Calu3 (cell line): ENCODE measurements at regions not wholly inside any gene's neighbourhood (a gene's known extent, or its start where the extent isn't known, plus 50 kb on each side); places are given as distances from the start of the nearest gene placed in this dataset.
"Not testable (repeated sequence)": the region's sequence is repeated elsewhere in the genome, so short reads cannot be mapped to it uniquely, and the experiment has no call there.

Experiments
- BruUV-seq: library from RNA; stranded (reverse); fragments of 400-500 nt; replicated peaks from 2 replicates; lab custom pipeline; 2021; lab: Mats Ljungman, UMichigan
- CTCF ChIA-PET: fragments of 300-600 bp; sonication (Branson Sonifier 250); formaldehyde crosslinking; loops from one replicate; lab custom pipeline; 2022; ENCODE audit warnings: antibody characterized with exemption; lab: Charles Lee
- DNase-seq: peaks from one replicate; pipeline ENCODE4 v3.0.0; 2022
- H3K27ac Mint-ChIP-seq: one replicate; pipeline ENCODE4 v1.8.0; 2022; ENCODE audit warnings: mixed read lengths; ENCODE audit not compliant: unreplicated experiment
- H3K27me3 Mint-ChIP-seq: one replicate; pipeline ENCODE4 v1.8.0; 2022; ENCODE audit warnings: mixed read lengths; ENCODE audit not compliant: unreplicated experiment
- H3K36me3 Mint-ChIP-seq: one replicate; pipeline ENCODE4 v1.8.0; 2022; ENCODE audit warnings: mild to moderate bottlenecking, moderate library complexity, mixed read lengths; ENCODE audit not compliant: insufficient read depth, unreplicated experiment
- H3K4me1 Mint-ChIP-seq: one replicate; pipeline ENCODE4 v1.8.0; 2022; ENCODE audit warnings: mild to moderate bottlenecking, low read depth, mixed read lengths; ENCODE audit not compliant: unreplicated experiment
- H3K4me3 Mint-ChIP-seq: one replicate; pipeline ENCODE4 v1.8.0; 2022; ENCODE audit warnings: mild to moderate bottlenecking, low read depth, moderate library complexity, mixed read lengths; ENCODE audit not compliant: unreplicated experiment
- H3K9me3 Mint-ChIP-seq: one replicate; pipeline ENCODE4 v1.8.0; 2022; ENCODE audit warnings: low read depth, mixed read lengths; ENCODE audit not compliant: unreplicated experiment
- intact Hi-C: fragments of 100-400 bp; cut with micrococcal nuclease; formaldehyde crosslinking; loops from one replicate; pipeline ENCODE4 v1.10.0; 2022; ENCODE audit not compliant: unreplicated experiment
- TF ChIP-seq, protein P1 (sequence below): fragments of 200-600 bp; IDR thresholded peaks from one replicate; pipeline ENCODE4 v1.8.0; 2022; ENCODE audit warnings: antibody characterized with exemption; ENCODE audit not compliant: unreplicated experiment

GRCh38 chr7:83271212-83272099 is 108.8 kb upstream of the PCLO start:
- Mint-ChIP-seq H3K4me3 (no peak overlapping the region), H3K27me3 (no peaks in the 10 kb centered on the region), H3K9me3 (no peaks in the 10 kb centered on the region), H3K27ac (no peak overlapping the region), H3K4me1 (peaks cover 18% of the 10 kb centered on the region), H3K36me3 (no peaks in the 10 kb centered on the region)
- no peak for DNase-seq
- intact Hi-C loops: loop anchor here (1.0 to 2.0 kb wide), 2 partner anchors 461 to 531 kb away; no protein-coding TSS in a partner anchor
- TF ChIP-seq, protein P1, sequence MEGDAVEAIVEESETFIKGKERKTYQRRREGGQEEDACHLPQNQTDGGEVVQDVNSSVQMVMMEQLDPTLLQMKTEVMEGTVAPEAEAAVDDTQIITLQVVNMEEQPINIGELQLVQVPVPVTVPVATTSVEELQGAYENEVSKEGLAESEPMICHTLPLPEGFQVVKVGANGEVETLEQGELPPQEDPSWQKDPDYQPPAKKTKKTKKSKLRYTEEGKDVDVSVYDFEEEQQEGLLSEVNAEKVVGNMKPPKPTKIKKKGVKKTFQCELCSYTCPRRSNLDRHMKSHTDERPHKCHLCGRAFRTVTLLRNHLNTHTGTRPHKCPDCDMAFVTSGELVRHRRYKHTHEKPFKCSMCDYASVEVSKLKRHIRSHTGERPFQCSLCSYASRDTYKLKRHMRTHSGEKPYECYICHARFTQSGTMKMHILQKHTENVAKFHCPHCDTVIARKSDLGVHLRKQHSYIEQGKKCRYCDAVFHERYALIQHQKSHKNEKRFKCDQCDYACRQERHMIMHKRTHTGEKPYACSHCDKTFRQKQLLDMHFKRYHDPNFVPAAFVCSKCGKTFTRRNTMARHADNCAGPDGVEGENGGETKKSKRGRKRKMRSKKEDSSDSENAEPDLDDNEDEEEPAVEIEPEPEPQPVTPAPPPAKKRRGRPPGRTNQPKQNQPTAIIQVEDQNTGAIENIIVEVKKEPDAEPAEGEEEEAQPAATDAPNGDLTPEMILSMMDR: no peak
- CTCF ChIA-PET: no interaction called here
- BruUV-seq: no TSS peak

GRCh38 chr7:83270407-83270806 is 107.7 kb upstream of the PCLO start:
- H3K9me3 Mint-ChIP-seq: no peaks in the 10 kb centered on the region
- H3K27me3 Mint-ChIP-seq: no peaks in the 10 kb centered on the region
- DNase-seq: no peak
- H3K36me3 Mint-ChIP-seq: no peaks in the 10 kb centered on the region
- peaks cover 18% of the 10 kb centered on the region for H3K4me1 Mint-ChIP-seq
- CTCF ChIA-PET: no interaction called here
- no peak overlapping the region for H3K4me3 Mint-ChIP-seq
- TF ChIP-seq, protein P1: no peak
- intact Hi-C loops: loop anchor here (2.0 kb wide), 1 partner anchor 460 kb away; no protein-coding TSS in a partner anchor
- no TSS peak for BruUV-seq
- H3K27ac Mint-ChIP-seq: no peak overlapping the region

- BruUV-seq: no TSS peak
- Mint-ChIP-seq H3K36me3 (no peaks in the 10 kb centered on the region), H3K27ac (no peak overlapping the region), H3K27me3 (no peaks in the 10 kb centered on the region), H3K4me1 (peaks cover 28% of the 10 kb centered on the region), H3K4me3 (no peak overlapping the region), H3K9me3 (no peaks in the 10 kb centered on the region)
- TF ChIP-seq, protein P1: no peak
- CTCF ChIA-PET: interaction anchor here (1.1 kb wide), 1 partner anchor 10 kb away, joined by 3 read pairs; no protein-coding TSS in a partner anchor
- intact Hi-C loops: no loop called here
- DNase-seq: no peak
Observed at GRCh38 chr7:83267141-83267631, 104.5 kb upstream of the PCLO start.

DNA sequence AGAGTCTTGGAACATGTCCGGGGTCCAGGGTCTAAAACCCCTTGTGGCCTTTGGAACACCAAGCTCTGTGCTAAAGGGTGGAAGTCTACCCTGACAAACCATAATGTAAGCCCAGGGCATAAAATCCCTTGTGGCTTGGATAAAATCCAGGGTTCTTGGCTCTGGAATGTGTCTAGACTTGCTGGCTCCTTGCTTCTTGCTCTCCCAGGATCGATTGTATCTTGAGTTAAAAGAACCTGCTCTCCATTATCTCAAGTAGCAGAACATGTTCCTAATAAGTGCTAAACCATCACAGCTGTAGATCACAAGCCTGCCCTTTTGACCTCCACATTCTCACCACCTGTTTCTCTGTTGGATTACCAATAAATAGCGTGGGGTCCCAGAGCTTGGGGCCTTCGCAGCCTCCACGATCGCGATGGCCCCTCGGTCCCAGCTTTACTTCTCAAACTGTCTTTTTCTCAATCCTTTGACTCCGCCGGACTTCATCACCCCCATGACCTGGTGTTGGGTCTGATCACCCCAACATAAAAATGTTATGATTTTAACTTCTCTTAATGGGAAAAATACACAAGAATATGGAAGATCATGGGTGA is 100.9 kb upstream of the PCLO start:
- BruUV-seq, intact Hi-C loops, H3K4me3 Mint-ChIP-seq, DNase-seq, H3K36me3 Mint-ChIP-seq, H3K9me3 Mint-ChIP-seq, H3K27ac Mint-ChIP-seq, H3K27me3 Mint-ChIP-seq, CTCF ChIA-PET: not testable (repeated sequence)
- peaks cover 11% of the 10 kb centered on the region for H3K4me1 Mint-ChIP-seq
